ENCODE measurements at regions not wholly inside any gene's neighbourhood (a gene's known extent, or its start where the extent isn't known, plus 50 kb on each side); places are given as distances from the start of the nearest gene placed in this dataset.

- Histone ChIP-seq H3K9me3 (replicated peaks; ENCODE audit: control insufficient read depth, insufficient read depth, low read length) (no peaks in the 10 kb centered on the region), H3K27me3 (ENCODE audit: control insufficient read depth in 2 of 2, insufficient read depth in 2 of 2, low read length in 2 of 2) (no peaks in the 10 kb centered on the region), H3K9ac (replicated peaks; ENCODE audit: extremely low read depth, insufficient read depth, low read length) (no peak overlapping the region), H3K9me1 (replicated peaks; ENCODE audit: control insufficient read depth, extremely low read depth, insufficient read depth, low read length) (no peaks in the 10 kb centered on the region), H3K79me2 (ENCODE audit: control insufficient read depth, insufficient read depth, low read length) (no peaks in the 10 kb centered on the region), H3K36me3 (ENCODE audit: control insufficient read depth in 2 of 2, extremely low read depth in 1 of 2, insufficient read depth in 2 of 2, low read length in 2 of 2) (no peaks in the 10 kb centered on the region), H2AFZ (ENCODE audit: low read depth, low read length) (no peak overlapping the region), H3K4me1 (ENCODE audit: control insufficient read depth, extremely low read depth, insufficient read depth, low read length) (no peaks in the 10 kb centered on the region), H3K4me2 (ENCODE audit: insufficient read depth, low read length) (no peak overlapping the region), H3K27ac (ENCODE audit: insufficient read depth, low read depth, low read length) (no peak overlapping the region), H4K20me1 (replicated peaks; ENCODE audit: control insufficient read depth, extremely low read depth, insufficient read depth, low read length) (no peaks in the 10 kb centered on the region), H3K4me3 (replicated peaks in 1 of 3; ENCODE audit: insufficient read depth in 1 of 3, low read depth in 1 of 3, low read length in 3 of 3) (no peak overlapping the region)
- FAIRE-seq (no peak), DNase-seq (ENCODE audit: low read depth, low spot score) (no peak)
- CTCF ChIA-PET = no interaction called here
- no TSS peak for BruUV-seq (replicated peaks)
- intact Hi-C loops (cut with micrococcal nuclease) (no loop called here), dilution Hi-C loops (cut with MboI; ENCODE audit: extremely low pct_ligation_motif_present, low sequenced_read_pairs) (no loop called here)
- POLR2A ChIA-PET = no interaction called here
- TF ChIP-seq CTCF (IDR thresholded peaks at IDR 0.05; ENCODE audit: extremely low read depth in 1 of 2, insufficient read depth in 1 of 2, low read depth in 1 of 2, low read length in 2 of 2) (no peak), MYC (IDR thresholded peaks at IDR 0.05; ENCODE audit: low read depth, low read length) (no peak), MAX (IDR thresholded peaks at IDR 0.05; ENCODE audit: insufficient read depth, insufficient read length) (no peak), POLR2AphosphoS5 (IDR thresholded peaks at IDR 0.05; ENCODE audit: insufficient read depth, low read depth, low read length) (no peak), EZH2 (IDR thresholded peaks at IDR 0.05; ENCODE audit: borderline replicate concordance, low read depth, low read length, severe bottlenecking) (no peak)
Measured at GRCh38 chr2:75922191-75922590, 211.5 kb upstream of the GCFC2 start.

- Histone ChIP-seq H3K4me3 (replicated peaks in 1 of 3; ENCODE audit: insufficient read depth in 1 of 3, low read depth in 1 of 3, low read length in 3 of 3) (no peak overlapping the region), H3K79me2 (ENCODE audit: control insufficient read depth, insufficient read depth, low read length) (no peaks in the 10 kb centered on the region), H2AFZ (ENCODE audit: low read depth, low read length) (no peak overlapping the region), H3K9me1 (replicated peaks; ENCODE audit: control insufficient read depth, extremely low read depth, insufficient read depth, low read length) (no peaks in the 10 kb centered on the region), H3K27ac (ENCODE audit: insufficient read depth, low read depth, low read length) (no peak overlapping the region), H3K9ac (replicated peaks; ENCODE audit: extremely low read depth, insufficient read depth, low read length) (no peak overlapping the region), H3K9me3 (replicated peaks; ENCODE audit: control insufficient read depth, insufficient read depth, low read length) (no peaks in the 10 kb centered on the region), H3K4me2 (ENCODE audit: insufficient read depth, low read length) (no peak overlapping the region), H3K4me1 (ENCODE audit: control insufficient read depth, extremely low read depth, insufficient read depth, low read length) (no peaks in the 10 kb centered on the region), H3K27me3 (ENCODE audit: control insufficient read depth in 2 of 2, insufficient read depth in 2 of 2, low read length in 2 of 2) (no peaks in the 10 kb centered on the region), H4K20me1 (replicated peaks; ENCODE audit: control insufficient read depth, extremely low read depth, insufficient read depth, low read length) (no peaks in the 10 kb centered on the region), H3K36me3 (ENCODE audit: control insufficient read depth in 2 of 2, extremely low read depth in 1 of 2, insufficient read depth in 2 of 2, low read length in 2 of 2) (no peaks in the 10 kb centered on the region)
- dilution Hi-C loops (cut with MboI; ENCODE audit: extremely low pct_ligation_motif_present, low sequenced_read_pairs) (no loop called here), intact Hi-C loops (cut with micrococcal nuclease) (no loop called here)
- CTCF ChIA-PET = no interaction called here
- DNase-seq (ENCODE audit: low read depth, low spot score) (no peak), FAIRE-seq (no peak)
- no TSS peak for BruUV-seq (replicated peaks)
- TF ChIP-seq POLR2A (IDR thresholded peaks at IDR 0.05; ENCODE audit: low read depth, low read length) = no peak
- TF ChIP-seq MAX (IDR thresholded peaks at IDR 0.05; ENCODE audit: insufficient read depth, insufficient read length) = no peak
- TF ChIP-seq FOS (IDR thresholded peaks at IDR 0.05; ENCODE audit: borderline replicate concordance, insufficient read depth, low read length) = no peak
- TF ChIP-seq EZH2 (IDR thresholded peaks at IDR 0.05; ENCODE audit: borderline replicate concordance, low read depth, low read length, severe bottlenecking) = no peak
- TF ChIP-seq GATA2 (IDR thresholded peaks at IDR 0.05; ENCODE audit: insufficient read depth, insufficient read length, low read depth, low read length) = no peak
- POLR2A ChIA-PET = no interaction called here
Measured at GRCh38 chr2:75920859-75921551, 210.3 kb upstream of the GCFC2 start.

Measured in endothelial cell of umbilical vein (primary cell).